ENCODE measurements at regions not wholly inside any gene's neighbourhood (a gene's known extent, or its start where the extent isn't known, plus 50 kb on each side); places are given as distances from the start of the nearest gene placed in this dataset.

DNA sequence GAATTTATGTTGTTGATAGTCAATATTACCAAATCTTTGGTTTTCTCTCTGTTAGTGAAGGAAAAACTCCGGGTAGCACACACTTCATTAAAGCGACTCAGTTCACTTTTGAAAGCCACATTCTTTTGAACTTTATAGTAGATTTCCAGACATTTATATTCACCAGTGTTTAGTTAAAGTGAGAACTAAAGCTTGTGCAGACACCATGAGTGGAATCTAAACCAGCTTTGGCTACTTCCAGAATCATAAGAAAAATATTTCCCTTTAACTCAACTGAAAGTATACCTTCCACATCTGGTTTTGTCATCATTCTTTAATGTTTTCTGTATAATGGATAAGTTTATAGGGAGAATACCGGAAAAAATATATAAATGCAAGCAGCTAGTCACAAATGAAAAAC, 92.1 kb upstream of the COL21A1 start:
- no peak for TF ChIP-seq EZH2 (IDR thresholded peaks at IDR 0.05; ENCODE audit: borderline replicate concordance, low read depth, low read length, severe bottlenecking)
- TF ChIP-seq, protein P1, sequence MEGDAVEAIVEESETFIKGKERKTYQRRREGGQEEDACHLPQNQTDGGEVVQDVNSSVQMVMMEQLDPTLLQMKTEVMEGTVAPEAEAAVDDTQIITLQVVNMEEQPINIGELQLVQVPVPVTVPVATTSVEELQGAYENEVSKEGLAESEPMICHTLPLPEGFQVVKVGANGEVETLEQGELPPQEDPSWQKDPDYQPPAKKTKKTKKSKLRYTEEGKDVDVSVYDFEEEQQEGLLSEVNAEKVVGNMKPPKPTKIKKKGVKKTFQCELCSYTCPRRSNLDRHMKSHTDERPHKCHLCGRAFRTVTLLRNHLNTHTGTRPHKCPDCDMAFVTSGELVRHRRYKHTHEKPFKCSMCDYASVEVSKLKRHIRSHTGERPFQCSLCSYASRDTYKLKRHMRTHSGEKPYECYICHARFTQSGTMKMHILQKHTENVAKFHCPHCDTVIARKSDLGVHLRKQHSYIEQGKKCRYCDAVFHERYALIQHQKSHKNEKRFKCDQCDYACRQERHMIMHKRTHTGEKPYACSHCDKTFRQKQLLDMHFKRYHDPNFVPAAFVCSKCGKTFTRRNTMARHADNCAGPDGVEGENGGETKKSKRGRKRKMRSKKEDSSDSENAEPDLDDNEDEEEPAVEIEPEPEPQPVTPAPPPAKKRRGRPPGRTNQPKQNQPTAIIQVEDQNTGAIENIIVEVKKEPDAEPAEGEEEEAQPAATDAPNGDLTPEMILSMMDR (IDR thresholded peaks at IDR 0.05; ENCODE audit: borderline replicate concordance, extremely low read depth, low read length, poor library complexity, severe bottlenecking): no peak
